ENCODE measurements at regions not wholly inside any gene's neighbourhood (a gene's known extent, or its start where the extent isn't known, plus 50 kb on each side); places are given as distances from the start of the nearest gene placed in this dataset.
"Not testable (repeated sequence)": the region's sequence is repeated elsewhere in the genome, so short reads cannot be mapped to it uniquely, and the experiment has no call there.

GRCh38 chr2:7440977-7441376 is 523.8 kb downstream of the RNF144A start:
- Mint-ChIP-seq H3K27me3 (ENCODE audit: unreplicated experiment) (no peaks in the 10 kb centered on the region), H3K4me1 (ENCODE audit: low read depth, unreplicated experiment) (no peaks in the 10 kb centered on the region), H3K27ac (ENCODE audit: unreplicated experiment) (no peak overlapping the region), H3K9me3 (ENCODE audit: unreplicated experiment) (no peaks in the 10 kb centered on the region), H3K36me3 (ENCODE audit: unreplicated experiment) (no peaks in the 10 kb centered on the region), H3K4me3 (ENCODE audit: unreplicated experiment) (no peak overlapping the region)
- no peak for DNase-seq
- TF ChIP-seq, protein P1, sequence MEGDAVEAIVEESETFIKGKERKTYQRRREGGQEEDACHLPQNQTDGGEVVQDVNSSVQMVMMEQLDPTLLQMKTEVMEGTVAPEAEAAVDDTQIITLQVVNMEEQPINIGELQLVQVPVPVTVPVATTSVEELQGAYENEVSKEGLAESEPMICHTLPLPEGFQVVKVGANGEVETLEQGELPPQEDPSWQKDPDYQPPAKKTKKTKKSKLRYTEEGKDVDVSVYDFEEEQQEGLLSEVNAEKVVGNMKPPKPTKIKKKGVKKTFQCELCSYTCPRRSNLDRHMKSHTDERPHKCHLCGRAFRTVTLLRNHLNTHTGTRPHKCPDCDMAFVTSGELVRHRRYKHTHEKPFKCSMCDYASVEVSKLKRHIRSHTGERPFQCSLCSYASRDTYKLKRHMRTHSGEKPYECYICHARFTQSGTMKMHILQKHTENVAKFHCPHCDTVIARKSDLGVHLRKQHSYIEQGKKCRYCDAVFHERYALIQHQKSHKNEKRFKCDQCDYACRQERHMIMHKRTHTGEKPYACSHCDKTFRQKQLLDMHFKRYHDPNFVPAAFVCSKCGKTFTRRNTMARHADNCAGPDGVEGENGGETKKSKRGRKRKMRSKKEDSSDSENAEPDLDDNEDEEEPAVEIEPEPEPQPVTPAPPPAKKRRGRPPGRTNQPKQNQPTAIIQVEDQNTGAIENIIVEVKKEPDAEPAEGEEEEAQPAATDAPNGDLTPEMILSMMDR (IDR thresholded peaks at IDR 0.05; ENCODE audit: partially characterized antibody, unreplicated experiment): no peak

DNA sequence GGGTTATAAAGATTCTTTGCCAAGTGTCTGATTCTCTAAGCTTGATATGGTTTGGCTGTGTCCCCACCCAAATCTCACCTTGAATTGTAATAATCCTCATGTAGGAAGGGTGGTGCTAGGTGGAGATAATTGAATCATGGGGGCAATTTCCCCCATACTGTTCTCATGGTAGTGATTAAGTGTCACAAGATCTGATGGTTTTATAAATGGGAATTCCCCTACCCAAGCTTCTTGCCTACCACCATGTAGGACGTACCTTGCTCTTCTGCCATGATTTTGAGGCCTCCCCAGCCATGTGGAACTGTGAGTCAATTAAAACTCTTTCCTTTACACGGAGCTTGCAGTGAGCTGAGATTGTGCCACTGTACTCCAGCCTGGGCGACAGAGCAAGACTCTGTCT is 524.6 kb downstream of the RNF144A start:
- H3K36me3 Mint-ChIP-seq (ENCODE audit: unreplicated experiment): not testable (repeated sequence)

GRCh38 chr2:7444626-7445025 is 527.4 kb downstream of the RNF144A start:
- no peak for DNase-seq
- no peaks in the 10 kb centered on the region for H3K36me3 Mint-ChIP-seq (ENCODE audit: unreplicated experiment)
- H3K9me3 Mint-ChIP-seq (ENCODE audit: unreplicated experiment): no peaks in the 10 kb centered on the region
- H3K27me3 Mint-ChIP-seq (ENCODE audit: unreplicated experiment): no peaks in the 10 kb centered on the region
- H3K4me3 Mint-ChIP-seq (ENCODE audit: unreplicated experiment): no peak overlapping the region
- TF ChIP-seq, protein P1 (IDR thresholded peaks at IDR 0.05; ENCODE audit: partially characterized antibody, unreplicated experiment): no peak
- H3K4me1 Mint-ChIP-seq (ENCODE audit: low read depth, unreplicated experiment): peaks cover 4% of the 10 kb centered on the region
- no peak overlapping the region for H3K27ac Mint-ChIP-seq (ENCODE audit: unreplicated experiment)

More for the DNA sequence above, 524.6 kb downstream of the RNF144A start:
- not testable (repeated sequence) for H3K4me1 Mint-ChIP-seq (ENCODE audit: low read depth, unreplicated experiment); H3K4me3 Mint-ChIP-seq (ENCODE audit: unreplicated experiment); H3K27ac Mint-ChIP-seq (ENCODE audit: unreplicated experiment); DNase-seq; H3K27me3 Mint-ChIP-seq (ENCODE audit: unreplicated experiment); H3K9me3 Mint-ChIP-seq (ENCODE audit: unreplicated experiment)

- Mint-ChIP-seq H3K27me3 (ENCODE audit: unreplicated experiment) (no peaks in the 10 kb centered on the region), H3K4me3 (ENCODE audit: unreplicated experiment) (no peak overlapping the region), H3K4me1 (ENCODE audit: low read depth, unreplicated experiment) (peaks cover 10% of the 10 kb centered on the region), H3K27ac (ENCODE audit: unreplicated experiment) (no peak overlapping the region), H3K9me3 (ENCODE audit: unreplicated experiment) (peaks cover 2% of the 10 kb centered on the region), H3K36me3 (ENCODE audit: unreplicated experiment) (no peaks in the 10 kb centered on the region)
- DNase-seq: no peak
- TF ChIP-seq, protein P1 (IDR thresholded peaks at IDR 0.05; ENCODE audit: partially characterized antibody, unreplicated experiment): no peak
These were observed 531.5 kb downstream of the RNF144A start for GRCh38 chr2:7448578-7449264.

DNA sequence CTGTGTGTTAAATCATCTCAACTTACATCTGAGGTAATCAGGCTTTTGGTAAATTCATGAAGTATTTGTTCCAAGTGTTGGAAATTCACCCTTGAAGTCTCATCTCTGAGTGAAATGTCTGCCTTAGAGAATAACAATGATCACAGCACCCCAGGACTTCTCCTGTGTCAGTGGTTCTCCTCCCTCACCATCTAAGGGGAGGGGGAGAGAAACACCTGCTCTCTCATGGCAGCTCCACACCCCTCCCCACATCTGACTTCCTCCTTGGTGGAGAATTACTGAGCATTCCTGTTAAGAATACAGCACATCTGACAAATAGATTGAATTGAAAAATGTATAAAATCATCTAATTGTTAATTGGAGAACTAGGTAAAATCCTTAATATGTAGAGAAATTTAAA is 532.1 kb downstream of the RNF144A start:
- no peak overlapping the region for H3K27ac Mint-ChIP-seq (ENCODE audit: unreplicated experiment)
- H3K4me3 Mint-ChIP-seq (ENCODE audit: unreplicated experiment): no peak overlapping the region
- peaks cover 2% of the 10 kb centered on the region for H3K9me3 Mint-ChIP-seq (ENCODE audit: unreplicated experiment)
- H3K4me1 Mint-ChIP-seq (ENCODE audit: low read depth, unreplicated experiment): peaks cover 10% of the 10 kb centered on the region
- no peaks in the 10 kb centered on the region for H3K27me3 Mint-ChIP-seq (ENCODE audit: unreplicated experiment)
- no peak for DNase-seq
- H3K36me3 Mint-ChIP-seq (ENCODE audit: unreplicated experiment): no peaks in the 10 kb centered on the region
- TF ChIP-seq, protein P1 (IDR thresholded peaks at IDR 0.05; ENCODE audit: partially characterized antibody, unreplicated experiment): no peak
